ENCODE measurements at regions not wholly inside any gene's neighbourhood (a gene's known extent, or its start where the extent isn't known, plus 50 kb on each side); places are given as distances from the start of the nearest gene placed in this dataset.
A peak's percentile ranks its signal among the peaks of the same experiment; 100 is the strongest.

DNA sequence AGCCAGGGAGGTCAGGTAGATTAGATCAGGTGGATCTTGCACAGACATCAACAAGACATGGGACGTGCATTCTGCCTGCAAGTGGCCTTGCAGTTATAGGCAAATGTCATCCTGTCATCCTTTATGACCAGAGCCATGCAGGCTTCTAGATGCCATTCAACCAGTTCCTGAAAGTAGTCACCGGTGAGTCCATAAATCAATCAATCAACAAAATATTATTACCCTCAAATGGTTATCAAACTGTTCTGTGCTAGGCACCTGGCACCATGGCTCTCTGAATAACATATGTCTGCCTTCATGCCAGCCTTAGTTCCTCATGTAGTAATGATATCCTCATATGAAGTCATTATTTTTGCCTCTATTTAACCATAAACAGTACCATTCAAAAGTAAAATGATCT lies 146.9 kb downstream of the TOMM20 start:
- H3K4me3 ChIP-seq (ENCODE audit: low read length) = no peak overlapping the region
- Mint-ChIP-seq H3K9me3 (no peaks in the 10 kb centered on the region), H3K27me3 (no peaks in the 10 kb centered on the region), H3K27ac (no peak overlapping the region), H3K4me1 (ENCODE audit: low read depth) (peaks cover 68% of the 10 kb centered on the region), H3K4me3 (no peak overlapping the region), H3K36me3 (ENCODE audit: low read depth) (no peaks in the 10 kb centered on the region)
- CTCF ChIA-PET = no interaction called here
- H3K9me3 ChIP-seq (ENCODE audit: control insufficient read depth in 1 of 2, insufficient read depth in 1 of 2, low read length in 2 of 2) = no peaks in the 10 kb centered on the region
- DNase-seq = no peak
- no peak for ATAC-seq (ENCODE audit: poor library complexity)
- H3K27ac ChIP-seq (ENCODE audit: low read depth in 1 of 2, low read length in 2 of 2) = no peak overlapping the region
- intact Hi-C loops (cut with DNase I, micrococcal nuclease) = loop anchor here in 1 of 2 experiments (10.0 kb wide), 1 partner anchor 93 kb away; no protein-coding TSS in a partner anchor
- POLR2A ChIA-PET = no interaction called here
- TF ChIP-seq, protein P1, sequence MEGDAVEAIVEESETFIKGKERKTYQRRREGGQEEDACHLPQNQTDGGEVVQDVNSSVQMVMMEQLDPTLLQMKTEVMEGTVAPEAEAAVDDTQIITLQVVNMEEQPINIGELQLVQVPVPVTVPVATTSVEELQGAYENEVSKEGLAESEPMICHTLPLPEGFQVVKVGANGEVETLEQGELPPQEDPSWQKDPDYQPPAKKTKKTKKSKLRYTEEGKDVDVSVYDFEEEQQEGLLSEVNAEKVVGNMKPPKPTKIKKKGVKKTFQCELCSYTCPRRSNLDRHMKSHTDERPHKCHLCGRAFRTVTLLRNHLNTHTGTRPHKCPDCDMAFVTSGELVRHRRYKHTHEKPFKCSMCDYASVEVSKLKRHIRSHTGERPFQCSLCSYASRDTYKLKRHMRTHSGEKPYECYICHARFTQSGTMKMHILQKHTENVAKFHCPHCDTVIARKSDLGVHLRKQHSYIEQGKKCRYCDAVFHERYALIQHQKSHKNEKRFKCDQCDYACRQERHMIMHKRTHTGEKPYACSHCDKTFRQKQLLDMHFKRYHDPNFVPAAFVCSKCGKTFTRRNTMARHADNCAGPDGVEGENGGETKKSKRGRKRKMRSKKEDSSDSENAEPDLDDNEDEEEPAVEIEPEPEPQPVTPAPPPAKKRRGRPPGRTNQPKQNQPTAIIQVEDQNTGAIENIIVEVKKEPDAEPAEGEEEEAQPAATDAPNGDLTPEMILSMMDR (IDR thresholded peaks at IDR 0.05) = no peak
- no peaks in the 10 kb centered on the region for H3K27me3 ChIP-seq (ENCODE audit: control insufficient read depth in 1 of 2, insufficient read depth in 2 of 2, low read length in 2 of 2)
- H3K36me3 ChIP-seq (ENCODE audit: insufficient read depth, low read length) = no peaks in the 10 kb centered on the region
- H3K4me1 ChIP-seq (ENCODE audit: insufficient read depth, low read length) = peaks cover 69% of the 10 kb centered on the region

DNA sequence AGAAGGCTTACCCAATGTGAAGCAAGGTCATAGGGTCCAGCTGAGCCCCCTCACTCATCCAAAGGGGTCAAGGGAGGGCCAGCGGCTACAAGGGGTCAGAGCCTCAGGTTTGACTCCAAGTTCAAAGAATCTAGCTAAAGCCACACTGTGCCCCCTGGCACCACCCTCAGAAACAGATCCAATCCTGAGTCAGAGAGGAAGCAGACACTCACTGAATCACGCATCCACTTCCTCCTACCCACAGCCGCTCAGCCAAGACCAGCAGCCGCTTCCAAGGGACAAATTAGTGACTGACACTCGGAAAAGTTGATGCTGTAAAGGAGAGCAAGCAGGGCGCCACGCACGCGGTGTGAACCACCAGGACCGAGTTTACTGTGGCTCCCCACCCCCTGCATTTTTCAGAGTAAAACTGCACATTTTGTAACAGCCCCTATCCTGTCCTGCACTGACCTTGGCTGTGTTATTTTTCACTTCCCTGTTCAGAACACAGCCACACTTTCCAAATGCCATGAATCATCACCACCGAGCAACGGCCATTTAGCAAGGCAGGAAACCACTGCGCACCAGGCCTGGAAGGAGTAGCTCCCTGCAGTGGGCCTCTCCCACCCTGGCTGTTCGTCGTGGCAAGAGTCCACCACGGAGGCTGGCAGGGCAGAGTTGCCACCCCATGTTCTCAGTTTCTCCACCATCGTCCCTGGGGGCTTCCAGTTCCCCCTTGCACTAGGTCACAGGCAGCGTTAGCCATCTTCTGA lies 147.8 kb downstream of the TOMM20 start:
- peaks cover 67% of the 10 kb centered on the region for H3K4me1 ChIP-seq (ENCODE audit: insufficient read depth, low read length)
- Mint-ChIP-seq H3K27ac (peak overlapping the region; percentile 93), H3K4me3 (peak overlapping the region; percentile 65), H3K36me3 (ENCODE audit: low read depth) (no peaks in the 10 kb centered on the region), H3K9me3 (no peaks in the 10 kb centered on the region), H3K27me3 (no peaks in the 10 kb centered on the region), H3K4me1 (ENCODE audit: low read depth) (peaks cover 64% of the 10 kb centered on the region)
- POLR2A ChIA-PET = interaction anchor here (0.8 to 3.3 kb wide), 7 partner anchors 10 to 369 kb away, joined by 3 to 20 read pairs (median 3); no protein-coding TSS in a partner anchor
- intact Hi-C loops (cut with DNase I, micrococcal nuclease) = loop anchor here in 1 of 2 experiments (10.0 kb wide), 1 partner anchor 94 kb away; no protein-coding TSS in a partner anchor
- no peak overlapping the region for H3K4me3 ChIP-seq (ENCODE audit: low read length)
- no peaks in the 10 kb centered on the region for H3K9me3 ChIP-seq (ENCODE audit: control insufficient read depth in 1 of 2, insufficient read depth in 1 of 2, low read length in 2 of 2)
- CTCF ChIA-PET = interaction anchor here (1.4 to 1.6 kb wide), 2 partner anchors 135 to 142 kb away, joined by 3 to 4 read pairs; no protein-coding TSS in a partner anchor
- DNase-seq (peak; percentile 22 to 84 (median 49)), ATAC-seq (ENCODE audit: poor library complexity) (peak; percentile 62)
- peak overlapping the region in 1 of 2 donors; percentile 68 for H3K27ac ChIP-seq (ENCODE audit: low read depth in 1 of 2, low read length in 2 of 2)
- TF ChIP-seq, protein P1 (IDR thresholded peaks at IDR 0.05) = no peak
- no peaks in the 10 kb centered on the region for H3K36me3 ChIP-seq (ENCODE audit: insufficient read depth, low read length)
- no peaks in the 10 kb centered on the region for H3K27me3 ChIP-seq (ENCODE audit: control insufficient read depth in 1 of 2, insufficient read depth in 2 of 2, low read length in 2 of 2)

DNA sequence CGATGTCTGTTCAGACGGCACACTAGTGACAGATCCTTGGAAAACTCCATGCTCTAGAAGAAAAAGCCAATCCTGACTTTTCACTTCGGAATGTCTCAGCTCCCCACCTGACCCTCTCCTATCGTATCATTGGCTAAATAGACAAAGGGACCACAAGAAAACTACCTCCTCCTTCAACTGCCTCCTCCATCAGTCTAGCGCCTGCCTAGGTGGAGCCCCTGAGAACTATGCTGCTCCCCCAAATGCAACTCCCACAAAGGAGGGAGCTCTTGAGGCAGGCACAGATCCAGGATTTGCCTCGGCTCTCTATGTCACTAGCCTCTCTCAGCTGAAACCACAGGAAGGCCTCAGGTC lies 148.4 kb downstream of the TOMM20 start:
- peak overlapping the region in 1 of 2 donors; percentile 68 for H3K27ac ChIP-seq (ENCODE audit: low read depth in 1 of 2, low read length in 2 of 2)
- intact Hi-C loops (cut with DNase I, micrococcal nuclease) = loop anchor here in 1 of 2 experiments (10.0 kb wide), 1 partner anchor 95 kb away; no protein-coding TSS in a partner anchor
- H3K27ac Mint-ChIP-seq = peak overlapping the region; percentile 93
- H3K4me3 ChIP-seq (ENCODE audit: low read length) = no peak overlapping the region
- peak overlapping the region; percentile 65 for H3K4me3 Mint-ChIP-seq
- H3K27me3 ChIP-seq (ENCODE audit: control insufficient read depth in 1 of 2, insufficient read depth in 2 of 2, low read length in 2 of 2) = no peaks in the 10 kb centered on the region
- no peaks in the 10 kb centered on the region for H3K27me3 Mint-ChIP-seq
- no peak for DNase-seq
- ChIA-PET POLR2A (interaction anchor here (0.8 to 3.3 kb wide), 10 partner anchors 10 to 381 kb away, joined by 3 to 20 read pairs (median 4); no protein-coding TSS in a partner anchor), CTCF (interaction anchor here (1.4 to 1.6 kb wide), 2 partner anchors 134 to 141 kb away, joined by 3 to 4 read pairs; no protein-coding TSS in a partner anchor)
- peaks cover 70% of the 10 kb centered on the region for H3K4me1 Mint-ChIP-seq (ENCODE audit: low read depth)
- ATAC-seq (ENCODE audit: poor library complexity) = peak; percentile 2
- no peaks in the 10 kb centered on the region for H3K9me3 ChIP-seq (ENCODE audit: control insufficient read depth in 1 of 2, insufficient read depth in 1 of 2, low read length in 2 of 2)
- no peaks in the 10 kb centered on the region for H3K9me3 Mint-ChIP-seq
- no peaks in the 10 kb centered on the region for H3K36me3 ChIP-seq (ENCODE audit: insufficient read depth, low read length)
- no peaks in the 10 kb centered on the region for H3K36me3 Mint-ChIP-seq (ENCODE audit: low read depth)
- H3K4me1 ChIP-seq (ENCODE audit: insufficient read depth, low read length) = peaks cover 67% of the 10 kb centered on the region
- TF ChIP-seq, protein P1 (IDR thresholded peaks at IDR 0.05) = no peak
